Neural progenitor cell (in vitro differentiated cells): ENCODE measurements at regions not wholly inside any gene's neighbourhood (a gene's known extent, or its start where the extent isn't known, plus 50 kb on each side); places are given as distances from the start of the nearest gene placed in this dataset.

Source experiments
- DNase-seq: peaks from one replicate; pipeline ENCODE4 v3.0.0-alpha.2; 2016; ENCODE audit warnings: low spot score
- H2AFZ ChIP-seq: fragments of 200-600 bp; sonication (generic); replicated peaks from 2 replicates; pipeline ENCODE4 v1.6.1; 2016; ENCODE audit warnings: antibody characterized with exemption
- H3F3A ChIP-seq: fragments of 200-600 bp; sonication (generic); 2 replicates; pipeline ENCODE4 v1.6.1; 2016; ENCODE audit warnings: antibody characterized with exemption, low read depth
- H3K27ac ChIP-seq: fragments of 200-600 bp; sonication (generic); 2 replicates; pipeline ENCODE4 v1.5.1; 2016; ENCODE audit warnings: mild to moderate bottlenecking
- H3K27me3 ChIP-seq: fragments of 200-600 bp; sonication (generic); 2 replicates; pipeline ENCODE4 v1.6.1; 2016; ENCODE audit warnings: mild to moderate bottlenecking, moderate library complexity
- H3K36me3 ChIP-seq: fragments of 200-600 bp; sonication (generic); 2 replicates; pipeline ENCODE4 v1.5.1; 2016
- H3K4me1 ChIP-seq: fragments of 200-600 bp; sonication (generic); 2 replicates; pipeline ENCODE4 v1.6.1; 2016; ENCODE audit warnings: mixed run types
- H3K4me2 ChIP-seq: fragments of 200-600 bp; sonication (generic); 2 replicates; pipeline ENCODE4 v1.6.1; 2016
- H3K4me3 ChIP-seq: fragments of 200-600 bp; sonication (generic); 2 replicates; pipeline ENCODE4 v1.5.1; 2016
- H3K79me2 ChIP-seq: fragments of 200-600 bp; sonication (generic); 2 replicates; pipeline ENCODE4 v1.6.1; 2016; ENCODE audit warnings: low read depth
- H3K9ac ChIP-seq: fragments of 200-600 bp; sonication (generic); 2 replicates; pipeline ENCODE4 v1.6.1; 2016
- H3K9me3 ChIP-seq: fragments of 200-600 bp; sonication (generic); 2 replicates; pipeline ENCODE4 v1.5.1; 2016; ENCODE audit warnings: low read depth
- H4K20me1 ChIP-seq: fragments of 200-600 bp; sonication (generic); 2 replicates; pipeline ENCODE4 v1.6.1; 2016; ENCODE audit warnings: low read depth
- H3K27ac Mint-ChIP-seq: 3 replicates; pipeline ENCODE4 v1.8.0; 2021; ENCODE audit warnings: mixed read lengths
- H3K27me3 Mint-ChIP-seq: 2 replicates; pipeline ENCODE4 v1.8.0; 2022; ENCODE audit warnings: low read depth, mild to moderate bottlenecking, inconsistent platforms, moderate library complexity, mixed read lengths; ENCODE audit not compliant: insufficient read depth
- H3K36me3 Mint-ChIP-seq: 3 replicates; pipeline ENCODE4 v1.8.0; 2021; ENCODE audit warnings: mixed read lengths
- H3K4me1 Mint-ChIP-seq: 3 replicates; pipeline ENCODE4 v1.8.0; 2021; ENCODE audit warnings: mixed read lengths
- H3K4me3 Mint-ChIP-seq: 3 replicates; pipeline ENCODE4 v1.8.0; 2021; ENCODE audit warnings: mild to moderate bottlenecking, moderate library complexity, mixed read lengths
- H3K9me3 Mint-ChIP-seq: 3 replicates; pipeline ENCODE4 v1.8.0; 2020; ENCODE audit warnings: mixed read lengths
- EZH2 ChIP-seq: fragments of 200-600 bp; sonication (generic); IDR thresholded peaks from 2 replicates; pipeline ENCODE4 v1.6.1; 2017; ENCODE audit warnings: antibody characterized with exemption, mild to moderate bottlenecking, moderate library complexity
- EZH2phosphoT487 ChIP-seq: fragments of 200-600 bp; sonication (generic); IDR thresholded peaks from 2 replicates; pipeline ENCODE4 v1.6.1; 2017; ENCODE audit warnings: antibody characterized with exemption
- TF ChIP-seq, protein P1 (sequence below): fragments of 200-600 bp; sonication (generic); IDR thresholded peaks from 2 replicates; pipeline ENCODE4 v1.5.1; 2017; ENCODE audit warnings: antibody characterized with exemption, mild to moderate bottlenecking

GRCh38 chr21:29481641-29482040, 182.9 kb downstream of the BACH1 start:
- Mint-ChIP-seq H3K4me3 (no peak overlapping the region), H3K4me1 (peaks cover 9% of the 10 kb centered on the region), H3K36me3 (peaks cover 5% of the 10 kb centered on the region), H3K9me3 (peaks cover 10% of the 10 kb centered on the region), H3K27me3 (peaks cover 5% of the 10 kb centered on the region), H3K27ac (no peak overlapping the region)
- Histone ChIP-seq H3K36me3 (no peaks in the 10 kb centered on the region), H3F3A (no peaks in the 10 kb centered on the region), H3K9me3 (no peaks in the 10 kb centered on the region), H2AFZ (no peak overlapping the region), H3K27me3 (no peaks in the 10 kb centered on the region), H4K20me1 (no peaks in the 10 kb centered on the region), H3K4me1 (no peaks in the 10 kb centered on the region), H3K79me2 (no peaks in the 10 kb centered on the region), H3K27ac (no peak overlapping the region), H3K4me2 (no peak overlapping the region), H3K9ac (no peak overlapping the region), H3K4me3 (no peak overlapping the region)
- no peak for DNase-seq
- TF ChIP-seq EZH2 (no peak), EZH2phosphoT487 (no peak)
- TF ChIP-seq, protein P1, sequence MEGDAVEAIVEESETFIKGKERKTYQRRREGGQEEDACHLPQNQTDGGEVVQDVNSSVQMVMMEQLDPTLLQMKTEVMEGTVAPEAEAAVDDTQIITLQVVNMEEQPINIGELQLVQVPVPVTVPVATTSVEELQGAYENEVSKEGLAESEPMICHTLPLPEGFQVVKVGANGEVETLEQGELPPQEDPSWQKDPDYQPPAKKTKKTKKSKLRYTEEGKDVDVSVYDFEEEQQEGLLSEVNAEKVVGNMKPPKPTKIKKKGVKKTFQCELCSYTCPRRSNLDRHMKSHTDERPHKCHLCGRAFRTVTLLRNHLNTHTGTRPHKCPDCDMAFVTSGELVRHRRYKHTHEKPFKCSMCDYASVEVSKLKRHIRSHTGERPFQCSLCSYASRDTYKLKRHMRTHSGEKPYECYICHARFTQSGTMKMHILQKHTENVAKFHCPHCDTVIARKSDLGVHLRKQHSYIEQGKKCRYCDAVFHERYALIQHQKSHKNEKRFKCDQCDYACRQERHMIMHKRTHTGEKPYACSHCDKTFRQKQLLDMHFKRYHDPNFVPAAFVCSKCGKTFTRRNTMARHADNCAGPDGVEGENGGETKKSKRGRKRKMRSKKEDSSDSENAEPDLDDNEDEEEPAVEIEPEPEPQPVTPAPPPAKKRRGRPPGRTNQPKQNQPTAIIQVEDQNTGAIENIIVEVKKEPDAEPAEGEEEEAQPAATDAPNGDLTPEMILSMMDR = no peak

GRCh38 chr21:29486306-29486807, 187.6 kb downstream of the BACH1 start:
- DNase-seq = no peak
- no peak overlapping the region for H3K4me3 Mint-ChIP-seq
- peaks cover 10% of the 10 kb centered on the region for H3K9me3 Mint-ChIP-seq
- H2AFZ ChIP-seq = no peak overlapping the region
- H3K9me3 ChIP-seq = no peaks in the 10 kb centered on the region
- no peaks in the 10 kb centered on the region for H3F3A ChIP-seq
- peaks cover 8% of the 10 kb centered on the region for H3K4me1 ChIP-seq
- H3K27me3 ChIP-seq = no peaks in the 10 kb centered on the region
- peaks cover 2% of the 10 kb centered on the region for H3K27me3 Mint-ChIP-seq
- no peak overlapping the region for H3K27ac ChIP-seq
- no peak overlapping the region for H3K27ac Mint-ChIP-seq
- H3K4me3 ChIP-seq = no peak overlapping the region
- H4K20me1 ChIP-seq = no peaks in the 10 kb centered on the region
- H3K9ac ChIP-seq = no peak overlapping the region
- no peaks in the 10 kb centered on the region for H3K36me3 ChIP-seq
- H3K4me2 ChIP-seq = no peak overlapping the region
- peaks cover 6% of the 10 kb centered on the region for H3K36me3 Mint-ChIP-seq
- H3K79me2 ChIP-seq = no peaks in the 10 kb centered on the region
- TF ChIP-seq EZH2 = no peak
- TF ChIP-seq, protein P1 = no peak
- no peak for TF ChIP-seq EZH2phosphoT487
- H3K4me1 Mint-ChIP-seq = peaks cover 21% of the 10 kb centered on the region
